Thyroid gland (tissue), 4 donors: ENCODE measurements at regions not wholly inside any gene's neighbourhood (a gene's known extent, or its start where the extent isn't known, plus 50 kb on each side); places are given as distances from the start of the nearest gene placed in this dataset.

ENCODE experiments used
- DNase-seq, 2 donors: peaks; one replicate each; pipeline ENCODE4 v3.0.0-alpha.2; 2019
- H3K27ac ChIP-seq, 3 donors: fragments of 200-600 bp; sonication (generic); 1 replicate in 2 of 3; 2 replicates in 1 of 3; pipeline ENCODE4 v1.5.1; 2016 to 2019; ENCODE audit warnings: mild to moderate bottlenecking in 1 of 3, moderate library complexity in 1 of 3
- H3K27me3 ChIP-seq: fragments of 200-600 bp; sonication (generic); one replicate; pipeline ENCODE4 v1.5.1; 2019
- H3K36me3 ChIP-seq, 2 donors: fragments of 200-600 bp; sonication (generic); one replicate each; pipeline ENCODE4 v1.5.1; 2016 to 2019
- H3K4me1 ChIP-seq, 2 donors: fragments of 200-600 bp; sonication (generic); one replicate each; pipeline ENCODE4 v1.5.1; 2017 to 2019
- H3K4me3 ChIP-seq, 3 donors: fragments of 200-600 bp; sonication (generic); replicated peaks in 1 of 3; 1 replicate in 2 of 3; 2 replicates in 1 of 3; pipeline ENCODE4 v1.5.1; 2016; ENCODE audit warnings: mild to moderate bottlenecking in 1 of 3
- H3K9me3 ChIP-seq: fragments of 200-600 bp; sonication (generic); one replicate; pipeline ENCODE4 v1.5.1; 2017
- POLR2A ChIP-seq, 2 donors: fragments of 450-650 bp; IDR thresholded peaks; one replicate each; pipeline ENCODE4 v1.6.1; 2017; ENCODE audit warnings: antibody characterized with exemption in 2 of 2, mild to moderate bottlenecking in 2 of 2, moderate library complexity in 1 of 2
- WGBS, 2 donors: methylation state at CpG; one replicate each; pipeline ENCODE4 v1.1.5; 2017; 5-methylcytosine and 5-hydroxymethylcytosine counted together
- intact Hi-C: fragments of 100-400 bp; cut with DNase I; formaldehyde crosslinking; loops from one replicate; pipeline ENCODE4 v1.15.1; 2023
- TF ChIP-seq, protein P1 (sequence below), 6 experiments: fragments of 200-600 bp in 3 of 6; fragments of 450-650 bp in 3 of 6; sonication (generic) in 3 of 6; IDR thresholded peaks; one replicate each; pipeline ENCODE4 v1.5.1; 2016 to 2019; ENCODE audit warnings: antibody characterized with exemption in 6 of 6, mild to moderate bottlenecking in 2 of 6, inconsistent platforms in 1 of 6, moderate library complexity in 1 of 6

DNA sequence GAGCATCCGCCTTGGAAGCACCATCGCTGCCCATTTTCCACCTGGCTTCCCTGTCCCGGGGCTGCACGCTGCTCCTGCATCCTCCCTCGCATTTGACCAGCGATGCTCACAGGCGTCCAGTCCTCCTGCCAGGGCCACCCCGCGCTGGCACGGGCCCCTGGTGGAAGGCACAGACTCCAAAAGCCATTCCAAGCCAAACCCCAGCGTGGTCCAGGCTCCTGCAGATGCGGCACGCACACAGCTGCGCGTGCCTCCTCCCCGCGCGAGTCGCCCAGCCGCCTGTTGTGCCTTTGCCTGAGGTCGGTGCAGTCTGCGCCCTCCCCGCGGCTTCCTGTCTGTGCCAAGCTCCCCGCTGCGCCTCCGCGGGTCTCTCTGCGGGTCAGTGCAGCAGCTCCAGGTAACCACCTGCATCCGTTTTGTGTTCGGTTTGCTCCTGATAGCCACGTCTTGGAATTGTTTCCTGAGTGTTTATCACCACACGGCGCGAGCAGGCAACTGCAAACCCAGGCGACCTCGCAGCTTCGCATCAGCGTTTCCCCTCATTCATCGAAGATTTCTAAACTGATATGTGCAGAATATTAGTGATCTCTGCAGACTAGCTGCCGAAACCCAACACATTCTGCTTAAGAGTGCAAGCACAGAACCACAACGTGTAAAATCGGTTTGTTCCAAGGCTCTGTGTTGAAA, 65.2 kb upstream of the SALL3 start:
- intact Hi-C loops: no loop called here
- Histone ChIP-seq H3K27me3 (no peaks in the 10 kb centered on the region), H3K9me3 (no peaks in the 10 kb centered on the region), H3K4me3 (no peak overlapping the region), H3K4me1 (no peaks in the 10 kb centered on the region), H3K36me3 (no peaks in the 10 kb centered on the region), H3K27ac (no peak overlapping the region)
- TF ChIP-seq POLR2A (IDR thresholded peaks at IDR 0.05): no peak
- TF ChIP-seq, protein P1, sequence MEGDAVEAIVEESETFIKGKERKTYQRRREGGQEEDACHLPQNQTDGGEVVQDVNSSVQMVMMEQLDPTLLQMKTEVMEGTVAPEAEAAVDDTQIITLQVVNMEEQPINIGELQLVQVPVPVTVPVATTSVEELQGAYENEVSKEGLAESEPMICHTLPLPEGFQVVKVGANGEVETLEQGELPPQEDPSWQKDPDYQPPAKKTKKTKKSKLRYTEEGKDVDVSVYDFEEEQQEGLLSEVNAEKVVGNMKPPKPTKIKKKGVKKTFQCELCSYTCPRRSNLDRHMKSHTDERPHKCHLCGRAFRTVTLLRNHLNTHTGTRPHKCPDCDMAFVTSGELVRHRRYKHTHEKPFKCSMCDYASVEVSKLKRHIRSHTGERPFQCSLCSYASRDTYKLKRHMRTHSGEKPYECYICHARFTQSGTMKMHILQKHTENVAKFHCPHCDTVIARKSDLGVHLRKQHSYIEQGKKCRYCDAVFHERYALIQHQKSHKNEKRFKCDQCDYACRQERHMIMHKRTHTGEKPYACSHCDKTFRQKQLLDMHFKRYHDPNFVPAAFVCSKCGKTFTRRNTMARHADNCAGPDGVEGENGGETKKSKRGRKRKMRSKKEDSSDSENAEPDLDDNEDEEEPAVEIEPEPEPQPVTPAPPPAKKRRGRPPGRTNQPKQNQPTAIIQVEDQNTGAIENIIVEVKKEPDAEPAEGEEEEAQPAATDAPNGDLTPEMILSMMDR (IDR thresholded peaks at IDR 0.05): no peak
- DNase-seq: no peak
- 77% methylated on average over 43 of the region's 43 CpGs for WGBS, 2 donors

DNA sequence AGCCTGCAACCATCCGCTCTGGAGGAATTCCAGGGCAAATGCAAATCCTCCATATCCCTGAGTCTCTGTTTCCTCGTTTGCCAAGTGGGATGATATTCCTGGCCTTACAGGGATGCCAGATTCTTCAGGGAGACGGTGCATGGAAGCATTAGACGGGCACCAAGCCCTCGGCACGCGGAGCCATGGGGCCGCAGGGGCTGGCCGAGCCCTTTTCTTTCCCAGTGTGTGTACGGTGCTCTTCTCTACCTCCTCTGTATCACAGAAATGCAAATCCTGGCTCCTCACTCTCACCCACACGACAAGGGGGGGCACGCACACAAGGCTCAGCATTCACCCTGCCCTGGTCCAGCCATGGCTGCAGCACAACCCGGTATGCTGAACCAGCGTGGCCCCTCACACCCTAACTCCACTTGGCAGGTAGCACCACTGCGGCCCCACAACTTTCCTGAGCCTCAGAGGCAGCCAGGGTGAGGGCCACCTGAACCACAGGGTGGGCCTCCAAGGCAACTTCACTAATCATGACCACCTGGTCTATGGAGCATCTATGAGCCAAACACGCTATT, 64.1 kb upstream of the SALL3 start:
- Histone ChIP-seq H3K36me3 (no peaks in the 10 kb centered on the region), H3K9me3 (no peaks in the 10 kb centered on the region), H3K27me3 (no peaks in the 10 kb centered on the region), H3K4me3 (no peak overlapping the region), H3K27ac (no peak overlapping the region), H3K4me1 (no peaks in the 10 kb centered on the region)
- intact Hi-C loops: no loop called here
- no peak for DNase-seq
- WGBS, 2 donors: 72 to 86% methylated on average over 10 to 16 of the region's 16 CpGs
- TF ChIP-seq POLR2A (IDR thresholded peaks at IDR 0.05): no peak
- TF ChIP-seq, protein P1 (IDR thresholded peaks at IDR 0.05): no peak

DNA sequence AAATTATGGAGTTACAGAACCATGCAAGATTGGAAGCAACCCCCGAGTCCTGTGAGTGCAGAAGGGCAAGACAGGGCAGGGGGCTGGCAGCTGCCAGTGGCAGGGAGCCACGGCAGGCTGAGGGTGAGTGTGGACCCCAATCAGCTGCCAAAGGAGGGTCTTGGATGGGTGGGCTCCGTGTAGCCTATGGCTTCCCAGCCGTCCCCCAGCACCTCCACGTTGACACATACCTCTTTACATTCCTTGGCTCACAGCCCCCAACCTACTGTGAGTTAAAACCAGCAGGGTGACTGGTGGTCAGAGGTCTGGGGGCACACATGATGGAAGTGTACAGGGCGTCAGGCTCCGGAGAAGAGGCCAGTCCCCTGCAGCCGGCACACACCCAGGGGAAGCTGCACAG, 60.9 kb upstream of the SALL3 start:
- Histone ChIP-seq H3K4me1 (no peaks in the 10 kb centered on the region), H3K36me3 (no peaks in the 10 kb centered on the region), H3K4me3 (no peak overlapping the region), H3K9me3 (no peaks in the 10 kb centered on the region), H3K27ac (no peak overlapping the region), H3K27me3 (no peaks in the 10 kb centered on the region)
- 68 to 75% methylated on average over 8 of the region's 8 CpGs for WGBS, 2 donors
- TF ChIP-seq POLR2A (IDR thresholded peaks at IDR 0.05): no peak
- TF ChIP-seq, protein P1 (IDR thresholded peaks at IDR 0.05): no peak
- intact Hi-C loops: no loop called here
- no peak for DNase-seq

- intact Hi-C loops: loop anchor here (10.0 kb wide), 1 partner anchor 855 kb away; no protein-coding TSS in a partner anchor
- H3K36me3 ChIP-seq: no peaks in the 10 kb centered on the region
- TF ChIP-seq POLR2A (IDR thresholded peaks at IDR 0.05): no peak
- TF ChIP-seq, protein P1 (IDR thresholded peaks at IDR 0.05): no peak
- no peaks in the 10 kb centered on the region for H3K9me3 ChIP-seq
- no peak overlapping the region for H3K4me3 ChIP-seq
- no peak for DNase-seq
- no peak overlapping the region for H3K27ac ChIP-seq
- 78 to 80% methylated on average over 5 of the region's 5 CpGs for WGBS, 2 donors
- H3K27me3 ChIP-seq: no peaks in the 10 kb centered on the region
- no peaks in the 10 kb centered on the region for H3K4me1 ChIP-seq
Observed at GRCh38 chr18:78919956-78920355, 59.7 kb upstream of the SALL3 start.

DNA sequence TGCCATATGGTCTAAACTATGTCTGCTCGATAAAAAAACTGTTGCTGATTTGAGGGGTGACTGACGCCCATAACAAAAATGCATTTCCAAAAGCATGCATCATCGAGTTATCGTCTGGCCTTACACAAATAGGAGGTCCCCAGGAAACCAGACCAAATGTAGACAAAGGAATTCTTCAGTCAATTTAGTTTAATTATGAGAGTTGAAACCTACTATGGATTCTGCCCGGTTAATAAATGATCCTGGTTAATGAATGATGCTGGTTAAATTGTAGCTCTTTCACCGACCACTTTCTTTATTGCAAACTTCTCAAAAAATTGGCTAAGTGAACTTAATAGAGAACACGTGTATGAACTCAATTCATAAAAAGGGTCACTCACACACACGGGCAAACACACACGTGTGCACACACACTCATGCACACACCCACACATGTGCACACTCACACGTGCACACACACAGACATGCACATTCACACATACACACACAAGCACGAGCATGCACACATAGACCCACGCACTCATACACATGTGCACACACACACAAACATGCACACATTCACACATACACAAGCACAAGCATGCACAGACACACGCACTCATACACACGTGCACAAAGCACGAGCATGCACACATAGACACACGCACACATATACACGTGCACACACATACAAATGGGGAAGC, 59.0 kb upstream of the SALL3 start:
- intact Hi-C loops: loop anchor here (10.0 kb wide), 1 partner anchor 854 kb away; no protein-coding TSS in a partner anchor
- TF ChIP-seq POLR2A (IDR thresholded peaks at IDR 0.05): no peak
- TF ChIP-seq, protein P1 (IDR thresholded peaks at IDR 0.05): no peak
- Histone ChIP-seq H3K27me3 (no peaks in the 10 kb centered on the region), H3K9me3 (no peaks in the 10 kb centered on the region), H3K27ac (no peak overlapping the region), H3K36me3 (no peaks in the 10 kb centered on the region), H3K4me3 (no peak overlapping the region), H3K4me1 (no peaks in the 10 kb centered on the region)
- WGBS, 2 donors: 84 to 88% methylated on average over 17 of the region's 17 CpGs
- no peak for DNase-seq
